ENCODE measurements at regions not wholly inside any gene's neighbourhood (a gene's known extent, or its start where the extent isn't known, plus 50 kb on each side); places are given as distances from the start of the nearest gene placed in this dataset.
"Not testable (repeated sequence)": the region's sequence is repeated elsewhere in the genome, so short reads cannot be mapped to it uniquely, and the experiment has no call there.

DNA sequence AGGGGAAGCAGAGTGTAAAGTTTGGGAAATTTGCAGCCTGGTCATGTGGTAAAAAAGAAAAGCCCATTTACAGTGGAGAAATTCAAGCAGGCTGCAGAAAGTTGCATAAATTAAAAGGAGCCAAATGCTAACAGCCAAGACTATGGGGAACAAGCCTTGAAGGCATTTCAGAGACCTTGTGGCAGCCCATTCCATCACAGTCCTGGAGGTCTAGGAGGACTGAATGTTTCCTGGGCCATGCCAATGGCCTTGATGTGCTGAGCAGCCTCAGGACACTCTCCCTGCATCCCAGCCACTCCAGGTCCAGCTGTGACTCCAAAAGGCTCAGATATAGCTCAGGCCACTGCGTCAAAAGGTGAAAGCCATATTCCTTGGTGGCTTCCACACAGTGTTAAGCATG, 1202.4 kb upstream of the ATXN8OS start:
- H3K36me3 Mint-ChIP-seq = peaks cover 27% of the 10 kb centered on the region
- H3K27me3 ChIP-seq (ENCODE audit: control insufficient read depth, insufficient read depth, low read length) = no peaks in the 10 kb centered on the region
- WGBS (ENCODE audit: insufficient coverage) = 78% methylated on average over 1 of the region's 1 CpG
- no peak overlapping the region for H3K27ac ChIP-seq (ENCODE audit: low read length)
- H3K4me1 Mint-ChIP-seq = no peaks in the 10 kb centered on the region
- H3K36me3 ChIP-seq (ENCODE audit: control insufficient read depth, insufficient read depth, low read length) = no peaks in the 10 kb centered on the region
- no peak for DNase-seq
- H3K9me3 Mint-ChIP-seq = peaks cover 24 to 29% of the 10 kb centered on the region in 2 donors
- no peak overlapping the region for H3K4me3 Mint-ChIP-seq
- no peak overlapping the region for H3K4me3 ChIP-seq (ENCODE audit: low read length)
- intact Hi-C loops (cut with micrococcal nuclease) = no loop called here
- no peaks in the 10 kb centered on the region for H3K27me3 Mint-ChIP-seq (ENCODE audit: low read depth in 2 of 2)
- H3K9me3 ChIP-seq (ENCODE audit: control insufficient read depth, insufficient read depth, low read length) = peaks cover 8% of the 10 kb centered on the region
- H3K27ac Mint-ChIP-seq = no peak overlapping the region
- H3K4me1 ChIP-seq (ENCODE audit: control insufficient read depth, insufficient read depth, low read length) = no peaks in the 10 kb centered on the region
- no peak for ATAC-seq
- TF ChIP-seq, protein P1, sequence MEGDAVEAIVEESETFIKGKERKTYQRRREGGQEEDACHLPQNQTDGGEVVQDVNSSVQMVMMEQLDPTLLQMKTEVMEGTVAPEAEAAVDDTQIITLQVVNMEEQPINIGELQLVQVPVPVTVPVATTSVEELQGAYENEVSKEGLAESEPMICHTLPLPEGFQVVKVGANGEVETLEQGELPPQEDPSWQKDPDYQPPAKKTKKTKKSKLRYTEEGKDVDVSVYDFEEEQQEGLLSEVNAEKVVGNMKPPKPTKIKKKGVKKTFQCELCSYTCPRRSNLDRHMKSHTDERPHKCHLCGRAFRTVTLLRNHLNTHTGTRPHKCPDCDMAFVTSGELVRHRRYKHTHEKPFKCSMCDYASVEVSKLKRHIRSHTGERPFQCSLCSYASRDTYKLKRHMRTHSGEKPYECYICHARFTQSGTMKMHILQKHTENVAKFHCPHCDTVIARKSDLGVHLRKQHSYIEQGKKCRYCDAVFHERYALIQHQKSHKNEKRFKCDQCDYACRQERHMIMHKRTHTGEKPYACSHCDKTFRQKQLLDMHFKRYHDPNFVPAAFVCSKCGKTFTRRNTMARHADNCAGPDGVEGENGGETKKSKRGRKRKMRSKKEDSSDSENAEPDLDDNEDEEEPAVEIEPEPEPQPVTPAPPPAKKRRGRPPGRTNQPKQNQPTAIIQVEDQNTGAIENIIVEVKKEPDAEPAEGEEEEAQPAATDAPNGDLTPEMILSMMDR (IDR thresholded peaks at IDR 0.05) = no peak

- Mint-ChIP-seq H3K36me3 (no peaks in the 10 kb centered on the region), H3K4me3 (no peak overlapping the region), H3K27ac (no peak overlapping the region), H3K4me1 (no peaks in the 10 kb centered on the region), H3K27me3 (ENCODE audit: low read depth in 2 of 2) (no peaks in the 10 kb centered on the region), H3K9me3 (peaks cover 19 to 21% of the 10 kb centered on the region in 2 donors)
- Histone ChIP-seq H3K36me3 (ENCODE audit: control insufficient read depth, insufficient read depth, low read length) (no peaks in the 10 kb centered on the region), H3K27me3 (ENCODE audit: control insufficient read depth, insufficient read depth, low read length) (no peaks in the 10 kb centered on the region), H3K27ac (ENCODE audit: low read length) (no peak overlapping the region), H3K9me3 (ENCODE audit: control insufficient read depth, insufficient read depth, low read length) (peaks cover 3% of the 10 kb centered on the region), H3K4me3 (ENCODE audit: low read length) (no peak overlapping the region), H3K4me1 (ENCODE audit: control insufficient read depth, insufficient read depth, low read length) (no peaks in the 10 kb centered on the region)
- TF ChIP-seq, protein P1 (IDR thresholded peaks at IDR 0.05) = no peak
- intact Hi-C loops (cut with micrococcal nuclease) = no loop called here
- no peak for ATAC-seq
- DNase-seq = no peak
Observed at GRCh38 chr13:68897331-68897928, 1210.2 kb upstream of the ATXN8OS start.

- Histone ChIP-seq H3K9me3 (ENCODE audit: control insufficient read depth, insufficient read depth, low read length) (peaks cover 3% of the 10 kb centered on the region), H3K27me3 (ENCODE audit: control insufficient read depth, insufficient read depth, low read length) (no peaks in the 10 kb centered on the region), H3K4me3 (ENCODE audit: low read length) (no peak overlapping the region), H3K36me3 (ENCODE audit: control insufficient read depth, insufficient read depth, low read length) (no peaks in the 10 kb centered on the region), H3K4me1 (ENCODE audit: control insufficient read depth, insufficient read depth, low read length) (no peaks in the 10 kb centered on the region), H3K27ac (ENCODE audit: low read length) (no peak overlapping the region)
- H3K36me3 Mint-ChIP-seq = no peaks in the 10 kb centered on the region
- no peaks in the 10 kb centered on the region for H3K27me3 Mint-ChIP-seq (ENCODE audit: low read depth in 2 of 2)
- no peak for ATAC-seq
- 96% methylated on average over 1 of the region's 1 CpG for WGBS (ENCODE audit: insufficient coverage)
- no peak overlapping the region for H3K27ac Mint-ChIP-seq
- H3K4me1 Mint-ChIP-seq = no peaks in the 10 kb centered on the region
- no peak for DNase-seq
- H3K4me3 Mint-ChIP-seq = no peak overlapping the region
- TF ChIP-seq, protein P1 (IDR thresholded peaks at IDR 0.05) = no peak
- intact Hi-C loops (cut with micrococcal nuclease) = no loop called here
- peaks cover 19 to 28% of the 10 kb centered on the region in 2 donors for H3K9me3 Mint-ChIP-seq
Observed at GRCh38 chr13:68895696-68896095, 1211.9 kb upstream of the ATXN8OS start.

DNA sequence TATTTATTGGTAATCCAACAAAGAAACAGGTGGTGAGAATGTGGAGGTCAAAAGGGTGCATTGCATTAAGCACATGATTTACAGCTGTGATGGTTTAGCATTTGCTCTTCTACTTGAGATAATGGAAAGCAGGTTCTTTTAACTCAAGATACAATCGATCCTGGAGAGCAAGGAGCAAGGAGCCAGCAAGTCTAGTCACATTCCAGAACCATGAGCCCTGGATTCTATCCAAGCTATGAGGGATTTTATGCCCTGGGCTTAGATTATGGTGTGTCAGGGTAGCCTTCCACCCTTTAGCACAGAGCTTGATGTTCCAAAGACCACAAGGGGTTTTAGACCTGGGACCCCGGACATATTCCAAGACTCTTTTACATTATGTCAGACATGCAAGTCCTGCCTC, 1213.9 kb upstream of the ATXN8OS start:
- intact Hi-C loops (cut with micrococcal nuclease); H3K4me3 Mint-ChIP-seq; H3K36me3 ChIP-seq (ENCODE audit: control insufficient read depth, insufficient read depth, low read length); H3K27ac Mint-ChIP-seq; H3K27me3 Mint-ChIP-seq (ENCODE audit: low read depth in 2 of 2); H3K4me1 ChIP-seq (ENCODE audit: control insufficient read depth, insufficient read depth, low read length); H3K27me3 ChIP-seq (ENCODE audit: control insufficient read depth, insufficient read depth, low read length); ATAC-seq; H3K36me3 Mint-ChIP-seq; H3K4me3 ChIP-seq (ENCODE audit: low read length); H3K4me1 Mint-ChIP-seq; DNase-seq; H3K27ac ChIP-seq (ENCODE audit: low read length); H3K9me3 ChIP-seq (ENCODE audit: control insufficient read depth, insufficient read depth, low read length): not testable (repeated sequence)
- peaks cover 19 to 24% of the 10 kb centered on the region in 2 donors for H3K9me3 Mint-ChIP-seq
- WGBS (ENCODE audit: insufficient coverage) = 73% methylated on average over 1 of the region's 2 CpGs

- ATAC-seq; H3K4me1 ChIP-seq (ENCODE audit: control insufficient read depth, insufficient read depth, low read length); H3K36me3 Mint-ChIP-seq; intact Hi-C loops (cut with micrococcal nuclease); H3K27ac Mint-ChIP-seq; H3K27me3 Mint-ChIP-seq (ENCODE audit: low read depth in 2 of 2); H3K4me3 Mint-ChIP-seq; H3K27me3 ChIP-seq (ENCODE audit: control insufficient read depth, insufficient read depth, low read length); H3K4me1 Mint-ChIP-seq; H3K27ac ChIP-seq (ENCODE audit: low read length); H3K4me3 ChIP-seq (ENCODE audit: low read length); DNase-seq; H3K36me3 ChIP-seq (ENCODE audit: control insufficient read depth, insufficient read depth, low read length); H3K9me3 ChIP-seq (ENCODE audit: control insufficient read depth, insufficient read depth, low read length): not testable (repeated sequence)
- WGBS (ENCODE audit: insufficient coverage) = 93% methylated on average over 3 of the region's 3 CpGs
- peaks cover 16 to 20% of the 10 kb centered on the region in 2 donors for H3K9me3 Mint-ChIP-seq
Observed at GRCh38 chr13:68892596-68892995, 1215.0 kb upstream of the ATXN8OS start.

- ATAC-seq; H3K36me3 ChIP-seq (ENCODE audit: control insufficient read depth, insufficient read depth, low read length); H3K4me1 ChIP-seq (ENCODE audit: control insufficient read depth, insufficient read depth, low read length); H3K4me3 Mint-ChIP-seq; H3K9me3 ChIP-seq (ENCODE audit: control insufficient read depth, insufficient read depth, low read length); H3K4me1 Mint-ChIP-seq; H3K27ac Mint-ChIP-seq; DNase-seq; intact Hi-C loops (cut with micrococcal nuclease); H3K27me3 ChIP-seq (ENCODE audit: control insufficient read depth, insufficient read depth, low read length); H3K36me3 Mint-ChIP-seq; H3K27me3 Mint-ChIP-seq (ENCODE audit: low read depth in 2 of 2); H3K4me3 ChIP-seq (ENCODE audit: low read length); H3K27ac ChIP-seq (ENCODE audit: low read length): not testable (repeated sequence)
- H3K9me3 Mint-ChIP-seq = peaks cover 11 to 21% of the 10 kb centered on the region in 2 donors
- 87% methylated on average over 7 of the region's 7 CpGs for WGBS (ENCODE audit: insufficient coverage)
Observed at GRCh38 chr13:68890101-68890500, 1217.5 kb upstream of the ATXN8OS start.

Measured in natural killer cell (primary cell).